ENCODE measurements at regions not wholly inside any gene's neighbourhood (a gene's known extent, or its start where the extent isn't known, plus 50 kb on each side); places are given as distances from the start of the nearest gene placed in this dataset.

DNA sequence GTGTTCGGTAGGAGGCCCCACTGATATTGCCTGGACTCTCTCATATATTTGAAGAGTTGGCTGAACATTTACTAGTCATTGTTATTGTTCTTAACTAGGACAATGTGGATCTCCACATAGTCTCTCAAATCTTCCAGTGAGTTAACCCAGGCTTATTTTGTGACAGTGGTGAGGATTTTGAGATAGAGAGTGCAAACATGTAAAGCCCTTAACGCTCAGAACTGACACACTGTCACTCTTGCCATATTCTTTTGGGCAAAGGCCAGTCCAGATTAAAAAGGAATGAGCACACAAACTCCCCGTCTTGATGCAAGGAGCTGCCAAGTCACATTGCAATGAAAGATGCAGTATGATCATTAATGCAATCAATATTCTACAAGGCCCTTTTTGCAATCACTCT is 431.9 kb upstream of the AZI2 start:
- H3K4me3 ChIP-seq (replicated peaks in 1 of 2; ENCODE audit: low read depth in 2 of 2, low read length in 2 of 2), result no peak overlapping the region
- TF ChIP-seq, protein P1, sequence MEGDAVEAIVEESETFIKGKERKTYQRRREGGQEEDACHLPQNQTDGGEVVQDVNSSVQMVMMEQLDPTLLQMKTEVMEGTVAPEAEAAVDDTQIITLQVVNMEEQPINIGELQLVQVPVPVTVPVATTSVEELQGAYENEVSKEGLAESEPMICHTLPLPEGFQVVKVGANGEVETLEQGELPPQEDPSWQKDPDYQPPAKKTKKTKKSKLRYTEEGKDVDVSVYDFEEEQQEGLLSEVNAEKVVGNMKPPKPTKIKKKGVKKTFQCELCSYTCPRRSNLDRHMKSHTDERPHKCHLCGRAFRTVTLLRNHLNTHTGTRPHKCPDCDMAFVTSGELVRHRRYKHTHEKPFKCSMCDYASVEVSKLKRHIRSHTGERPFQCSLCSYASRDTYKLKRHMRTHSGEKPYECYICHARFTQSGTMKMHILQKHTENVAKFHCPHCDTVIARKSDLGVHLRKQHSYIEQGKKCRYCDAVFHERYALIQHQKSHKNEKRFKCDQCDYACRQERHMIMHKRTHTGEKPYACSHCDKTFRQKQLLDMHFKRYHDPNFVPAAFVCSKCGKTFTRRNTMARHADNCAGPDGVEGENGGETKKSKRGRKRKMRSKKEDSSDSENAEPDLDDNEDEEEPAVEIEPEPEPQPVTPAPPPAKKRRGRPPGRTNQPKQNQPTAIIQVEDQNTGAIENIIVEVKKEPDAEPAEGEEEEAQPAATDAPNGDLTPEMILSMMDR (IDR thresholded peaks at IDR 0.05; ENCODE audit: low read depth, low read length), result no peak
- no peak for DNase-seq (ENCODE audit: low read depth in 2 of 2)

DNA sequence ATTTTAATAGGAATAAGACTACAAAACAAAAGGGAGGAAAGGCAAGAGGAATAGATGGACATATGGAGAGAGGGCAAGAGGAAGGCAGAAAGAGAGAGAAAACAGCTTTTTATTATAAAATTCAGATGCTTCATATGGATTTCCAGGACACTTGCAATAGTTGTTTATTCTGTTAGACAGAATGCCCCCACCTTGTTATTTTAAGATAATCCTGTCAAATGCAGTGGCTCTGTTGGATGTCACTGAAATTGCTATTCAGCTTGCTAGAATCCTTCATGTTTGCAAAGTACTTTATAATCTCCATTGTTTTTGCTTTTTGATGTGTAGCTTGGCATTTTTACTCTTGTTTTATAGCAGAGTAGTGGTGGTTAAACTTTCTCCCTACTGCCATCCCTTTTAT is 432.4 kb upstream of the AZI2 start:
- DNase-seq (ENCODE audit: low read depth in 2 of 2), result no peak
- H3K4me3 ChIP-seq (replicated peaks in 1 of 2; ENCODE audit: low read depth in 2 of 2, low read length in 2 of 2), result no peak overlapping the region
- TF ChIP-seq, protein P1 (IDR thresholded peaks at IDR 0.05; ENCODE audit: low read depth, low read length), result no peak

DNA sequence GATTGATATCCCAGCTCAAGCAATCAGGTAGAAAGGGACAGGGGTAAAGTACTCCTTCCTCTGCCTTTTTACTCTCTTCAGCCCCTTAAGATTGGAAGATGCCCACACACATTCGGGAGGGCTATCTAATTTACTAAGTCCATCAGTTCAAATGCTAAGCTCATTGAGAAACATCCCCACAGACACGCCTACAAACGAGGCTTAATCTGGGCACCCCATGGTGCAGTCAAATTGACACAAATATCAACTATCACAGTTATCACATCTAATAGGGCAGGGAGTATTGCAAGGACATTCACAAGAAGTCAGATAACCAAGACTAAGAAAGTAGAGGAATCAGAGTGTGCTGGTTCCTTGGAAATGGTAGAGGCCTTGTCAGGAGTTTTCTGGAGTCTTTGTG is 437.8 kb upstream of the AZI2 start:
- H3K4me3 ChIP-seq (replicated peaks in 1 of 2; ENCODE audit: low read depth in 2 of 2, low read length in 2 of 2), result no peak overlapping the region
- TF ChIP-seq, protein P1 (IDR thresholded peaks at IDR 0.05; ENCODE audit: low read depth, low read length), result no peak
- DNase-seq (ENCODE audit: low read depth in 2 of 2), result no peak

DNA sequence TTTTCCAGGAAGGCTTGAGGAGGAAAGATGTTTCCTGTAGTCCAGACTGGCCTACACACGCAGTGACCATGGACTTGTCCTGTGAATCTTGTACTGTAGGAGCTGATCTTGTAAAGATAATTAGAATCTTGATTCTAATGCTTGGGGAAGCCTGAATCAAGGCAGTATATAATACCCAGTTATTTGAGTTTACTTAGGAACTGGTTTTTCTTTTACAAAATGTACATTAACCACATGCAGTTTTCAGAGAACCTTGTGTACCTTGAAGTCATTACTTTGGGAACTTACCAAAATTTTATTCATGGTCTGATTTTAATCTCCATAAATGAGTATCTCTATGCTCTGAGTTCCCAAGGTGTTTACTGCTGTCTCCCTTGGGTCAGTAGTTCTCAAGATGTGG is 439.9 kb upstream of the AZI2 start:
- H3K4me3 ChIP-seq (replicated peaks in 1 of 2; ENCODE audit: low read depth in 2 of 2, low read length in 2 of 2), result no peak overlapping the region
- TF ChIP-seq, protein P1 (IDR thresholded peaks at IDR 0.05; ENCODE audit: low read depth, low read length), result no peak
- no peak for DNase-seq (ENCODE audit: low read depth in 2 of 2)

DNA sequence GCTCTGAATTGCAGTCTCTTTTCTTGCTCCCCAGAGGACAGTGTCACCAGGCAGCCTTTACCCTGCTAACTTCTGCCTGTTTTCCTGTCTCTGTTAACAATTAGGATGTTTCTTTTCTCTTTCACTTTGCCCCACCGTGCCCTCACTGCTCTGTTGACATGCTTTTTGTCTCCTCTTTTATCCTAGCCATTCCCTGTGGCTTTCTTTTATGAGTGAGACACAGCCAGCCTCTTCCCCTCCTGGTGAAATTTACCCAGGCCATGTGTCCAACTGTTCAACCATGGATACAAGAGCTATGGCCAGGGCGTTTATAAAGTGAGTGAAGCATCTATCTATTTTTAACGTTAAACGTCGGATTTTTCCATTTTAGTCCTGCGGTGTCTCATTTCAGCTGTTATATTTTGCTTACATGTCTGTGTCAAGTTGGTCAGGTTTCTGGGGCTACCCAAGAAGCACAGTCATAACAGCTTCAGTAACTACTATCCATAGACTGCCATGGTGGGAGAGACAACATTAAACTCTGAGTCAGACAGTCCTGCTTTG is 443.2 kb upstream of the AZI2 start:
- TF ChIP-seq, protein P1 (IDR thresholded peaks at IDR 0.05; ENCODE audit: low read depth, low read length), result no peak
- H3K4me3 ChIP-seq (replicated peaks in 1 of 2; ENCODE audit: low read depth in 2 of 2, low read length in 2 of 2), result no peak overlapping the region
- no peak for DNase-seq (ENCODE audit: low read depth in 2 of 2)

DNA sequence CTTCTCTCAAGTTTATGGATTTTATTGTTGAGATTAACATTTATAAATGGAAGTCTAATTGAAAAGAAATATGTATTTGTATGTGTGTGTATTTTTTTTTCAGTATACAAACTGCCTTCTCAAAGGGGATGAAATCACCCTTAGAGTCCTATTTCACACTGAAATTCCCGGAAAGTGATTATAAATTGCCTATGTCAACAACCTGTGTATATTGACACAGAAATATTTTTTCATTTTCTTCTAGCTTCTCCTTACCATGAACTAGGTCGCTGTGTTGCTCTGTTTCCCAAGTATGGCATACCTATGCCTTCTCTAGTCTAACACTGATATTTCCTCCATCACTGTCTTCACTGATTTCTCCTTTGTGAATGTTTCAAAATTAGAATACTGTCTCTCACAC is 444.0 kb upstream of the AZI2 start:
- no peak for DNase-seq (ENCODE audit: low read depth in 2 of 2)
- TF ChIP-seq, protein P1 (IDR thresholded peaks at IDR 0.05; ENCODE audit: low read depth, low read length), result no peak

DNA sequence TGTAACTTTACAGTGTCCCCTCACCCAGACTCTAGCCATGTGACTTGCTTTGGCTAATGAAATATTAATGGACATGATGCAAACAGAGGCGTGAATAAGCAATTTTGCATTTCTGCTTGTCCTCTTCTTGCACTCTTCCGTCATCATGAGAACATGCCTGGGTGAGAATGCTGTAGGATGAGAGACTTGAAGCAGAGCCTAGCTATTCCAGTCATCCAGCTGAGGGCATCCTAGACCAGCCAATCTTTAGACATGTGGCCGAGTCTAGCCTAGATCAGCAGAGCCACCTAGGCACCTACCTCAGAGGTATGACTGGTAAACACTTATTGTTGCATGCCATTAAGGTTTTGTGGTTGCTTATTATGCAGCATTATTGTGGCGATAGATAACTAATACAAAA is 450.5 kb upstream of the AZI2 start:
- no peak overlapping the region for H3K4me3 ChIP-seq (replicated peaks in 1 of 2; ENCODE audit: low read depth in 2 of 2, low read length in 2 of 2)
- TF ChIP-seq, protein P1 (IDR thresholded peaks at IDR 0.05; ENCODE audit: low read depth, low read length), result no peak
- peak; percentile 25 to 26 for DNase-seq (ENCODE audit: low read depth in 2 of 2)

More for the DNA sequence above, 444.0 kb upstream of the AZI2 start:
- no peak overlapping the region for H3K4me3 ChIP-seq (replicated peaks in 1 of 2; ENCODE audit: low read depth in 2 of 2, low read length in 2 of 2)

Data from cardiac fibroblast (primary cell).